GM23248 (cell line): ENCODE measurements at regions not wholly inside any gene's neighbourhood (a gene's known extent, or its start where the extent isn't known, plus 50 kb on each side); places are given as distances from the start of the nearest gene placed in this dataset.
"Not testable (repeated sequence)": the region's sequence is repeated elsewhere in the genome, so short reads cannot be mapped to it uniquely, and the experiment has no call there.

ENCODE experiments used
- DNase-seq: peaks from one replicate; pipeline ENCODE4 v3.0.0-alpha.2; 2015
- H2AFZ ChIP-seq: fragments of 200-600 bp; sonication (generic); 2 replicates; pipeline ENCODE4 v1.6.1; 2016; ENCODE audit warnings: antibody characterized with exemption
- H3F3A ChIP-seq: fragments of 200-600 bp; sonication (generic); 2 replicates; pipeline ENCODE4 v1.6.1; 2016; ENCODE audit warnings: mild to moderate bottlenecking, antibody characterized with exemption, mixed run types; ENCODE audit not compliant: insufficient read depth
- H3K27ac ChIP-seq: fragments of 200-600 bp; sonication (generic); 2 replicates; pipeline ENCODE4 v1.5.1; 2016; ENCODE audit warnings: mild to moderate bottlenecking
- H3K27me3 ChIP-seq: fragments of 200-600 bp; sonication (generic); replicated peaks from 2 replicates; pipeline ENCODE4 v1.6.1; 2016; ENCODE audit warnings: mild to moderate bottlenecking; ENCODE audit not compliant: insufficient read depth
- H3K36me3 ChIP-seq: fragments of 200-600 bp; sonication (generic); 2 replicates; pipeline ENCODE4 v1.6.1; 2016; ENCODE audit warnings: low read depth, mild to moderate bottlenecking
- H3K4me1 ChIP-seq: fragments of 200-600 bp; sonication (generic); 2 replicates; pipeline ENCODE4 v1.6.1; 2016; ENCODE audit warnings: mild to moderate bottlenecking; ENCODE audit not compliant: insufficient read depth
- H3K4me2 ChIP-seq: fragments of 200-600 bp; sonication (generic); one replicate; pipeline ENCODE4 v1.6.1; 2016; ENCODE audit warnings: mild to moderate bottlenecking; ENCODE audit not compliant: unreplicated experiment
- H3K4me3 ChIP-seq: fragments of 200-600 bp; sonication (generic); 2 replicates; pipeline ENCODE4 v1.5.1; 2016; ENCODE audit warnings: mild to moderate bottlenecking
- H3K79me2 ChIP-seq: fragments of 200-600 bp; sonication (generic); 2 replicates; pipeline ENCODE4 v1.6.1; 2016; ENCODE audit warnings: mild to moderate bottlenecking; ENCODE audit not compliant: insufficient read depth
- H3K9ac ChIP-seq: fragments of 200-600 bp; sonication (generic); 2 replicates; pipeline ENCODE4 v1.6.1; 2016; ENCODE audit warnings: mild to moderate bottlenecking
- H3K9me2 ChIP-seq: fragments of 200-600 bp; sonication (generic); 2 replicates; pipeline ENCODE4 v1.6.1; 2016; ENCODE audit warnings: mixed run types, mild to moderate bottlenecking, moderate library complexity; ENCODE audit not compliant: insufficient read depth
- H3K9me3 ChIP-seq: fragments of 200-600 bp; sonication (generic); one replicate; pipeline ENCODE4 v1.6.1; 2017; ENCODE audit warnings: low read depth
- H4K20me1 ChIP-seq: fragments of 200-600 bp; sonication (generic); 2 replicates; pipeline ENCODE4 v1.6.0; 2016; ENCODE audit not compliant: insufficient read depth
- EZH2 ChIP-seq: fragments of 200-600 bp; sonication (generic); IDR thresholded peaks from 2 replicates; pipeline ENCODE4 v1.6.1; 2018; ENCODE audit warnings: antibody characterized with exemption, mild to moderate bottlenecking; ENCODE audit not compliant: insufficient read depth, poor library complexity, severe bottlenecking
- EZH2phosphoT487 ChIP-seq: fragments of 200-600 bp; sonication (generic); IDR thresholded peaks from 2 replicates; pipeline ENCODE4 v1.6.1; 2018; ENCODE audit warnings: antibody characterized with exemption, moderate library complexity, mild to moderate bottlenecking, low read depth; ENCODE audit not compliant: insufficient read depth
- WGBS, 2 experiments: methylation state at CpG; one replicate each; pipeline ENCODE4 v1.1.6; 2015 to 2017; ENCODE audit warnings: low lambda C conversion rate in 2 of 2, low coverage in 1 of 2; ENCODE audit errors: missing lambda C conversion rate in 2 of 2; 5-methylcytosine and 5-hydroxymethylcytosine counted together
- in situ Hi-C: fragments of 300-500 bp; cut with MboI; formaldehyde crosslinking; loops from 2 replicates; pipeline ENCODE4 v1.15.0; 2020

- DNase-seq: no peak
- WGBS, 2 experiments: 60 to 67% methylated on average over 1 of the region's 1 CpG
- Histone ChIP-seq H3K9me3 (no peaks in the 10 kb centered on the region), H3K27ac (no peak overlapping the region), H3K79me2 (no peaks in the 10 kb centered on the region), H3K4me2 (no peak overlapping the region), H3K27me3 (no peaks in the 10 kb centered on the region), H3K36me3 (no peaks in the 10 kb centered on the region), H4K20me1 (no peaks in the 10 kb centered on the region), H3K9ac (no peak overlapping the region), H2AFZ (no peak overlapping the region), H3K4me1 (no peaks in the 10 kb centered on the region), H3K4me3 (no peak overlapping the region), H3K9me2 (no peaks in the 10 kb centered on the region), H3F3A (no peaks in the 10 kb centered on the region)
- no peak for TF ChIP-seq EZH2
- no peak for TF ChIP-seq EZH2phosphoT487
- in situ Hi-C loops: no loop called here
These were observed 97.2 kb upstream of the KCNJ18 start for GRCh38 chr17:21595086-21595485.

GRCh38 chr17:21602176-21602575, 90.1 kb upstream of the KCNJ18 start:
- no peaks in the 10 kb centered on the region for H3K36me3 ChIP-seq
- no peak overlapping the region for H3K27ac ChIP-seq
- H3K9ac ChIP-seq: no peak overlapping the region
- no peak for DNase-seq
- H2AFZ ChIP-seq: no peak overlapping the region
- H3K4me3 ChIP-seq: no peak overlapping the region
- 49 to 57% methylated on average over 5 of the region's 5 CpGs for WGBS, 2 experiments
- H3K4me2 ChIP-seq: no peak overlapping the region
- H3F3A ChIP-seq: no peaks in the 10 kb centered on the region
- no peaks in the 10 kb centered on the region for H4K20me1 ChIP-seq
- no peak for TF ChIP-seq EZH2
- TF ChIP-seq EZH2phosphoT487: no peak
- H3K9me2 ChIP-seq: no peaks in the 10 kb centered on the region
- in situ Hi-C loops: no loop called here
- H3K79me2 ChIP-seq: no peaks in the 10 kb centered on the region
- H3K9me3 ChIP-seq: no peaks in the 10 kb centered on the region
- no peaks in the 10 kb centered on the region for H3K27me3 ChIP-seq
- no peaks in the 10 kb centered on the region for H3K4me1 ChIP-seq

- H3K27ac ChIP-seq, H3F3A ChIP-seq, H3K9me3 ChIP-seq, H3K4me1 ChIP-seq, H3K27me3 ChIP-seq, DNase-seq, H3K4me2 ChIP-seq, H3K9ac ChIP-seq, H4K20me1 ChIP-seq, H2AFZ ChIP-seq, in situ Hi-C loops, H3K79me2 ChIP-seq, H3K9me2 ChIP-seq, H3K4me3 ChIP-seq, H3K36me3 ChIP-seq: not testable (repeated sequence)
- 75 to 78% methylated on average over 1 of the region's 1 CpG for WGBS, 2 experiments
These were observed 89.0 kb upstream of the KCNJ18 start for GRCh38 chr17:21603292-21603691.

GRCh38 chr17:21611443-21611842, 80.9 kb upstream of the KCNJ18 start:
- in situ Hi-C loops, H3K79me2 ChIP-seq, H3K4me1 ChIP-seq: not testable (repeated sequence)

GRCh38 chr17:21612123-21613070, 79.9 kb upstream of the KCNJ18 start:
- not testable (repeated sequence) for H3K36me3 ChIP-seq
- WGBS, 2 experiments: 66 to 79% methylated on average over 24 to 28 of the region's 28 CpGs

More at GRCh38 chr17:21611443-21611842, 80.9 kb upstream of the KCNJ18 start:
- not testable (repeated sequence) for H3K9me3 ChIP-seq, H3K27me3 ChIP-seq, H3K27ac ChIP-seq, DNase-seq, H3K9ac ChIP-seq, H2AFZ ChIP-seq, H3K4me2 ChIP-seq, H3K9me2 ChIP-seq, H3F3A ChIP-seq, H4K20me1 ChIP-seq, H3K4me3 ChIP-seq, H3K36me3 ChIP-seq
- WGBS, 2 experiments: 85 to 95% methylated on average over 6 to 8 of the region's 8 CpGs

More at GRCh38 chr17:21612123-21613070, 79.9 kb upstream of the KCNJ18 start:
- H3K9me2 ChIP-seq, H3K9me3 ChIP-seq, H3K4me1 ChIP-seq, H2AFZ ChIP-seq, H3K4me3 ChIP-seq, H3K27ac ChIP-seq, H3K27me3 ChIP-seq, H3K4me2 ChIP-seq, H4K20me1 ChIP-seq, H3K9ac ChIP-seq, DNase-seq, H3K79me2 ChIP-seq, H3F3A ChIP-seq, in situ Hi-C loops: not testable (repeated sequence)
